ENCODE measurements at regions not wholly inside any gene's neighbourhood (a gene's known extent, or its start where the extent isn't known, plus 50 kb on each side); places are given as distances from the start of the nearest gene placed in this dataset.

DNA sequence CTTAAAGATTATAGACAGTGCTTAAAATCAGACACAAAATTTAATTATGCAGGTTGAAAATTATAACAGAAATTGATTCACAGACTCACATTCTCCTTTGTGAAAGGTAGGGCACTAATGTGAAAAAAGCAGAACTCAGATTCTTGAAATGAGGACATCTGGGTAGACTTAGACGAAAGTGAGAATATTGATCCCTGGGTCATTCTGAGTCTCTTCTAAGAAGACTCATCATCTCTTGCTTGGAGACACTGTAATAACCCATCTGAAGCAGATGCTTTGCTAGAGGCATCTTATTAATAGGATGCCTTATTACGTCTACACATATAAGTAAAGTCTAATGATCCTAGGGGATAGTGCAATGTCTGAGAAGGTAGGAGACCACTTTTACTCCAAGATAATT is 274.4 kb downstream of the HINT1 start:
- no peak for TF ChIP-seq MAX (IDR thresholded peaks at IDR 0.05; ENCODE audit: low read depth, low read length)
- TF ChIP-seq, protein P1, sequence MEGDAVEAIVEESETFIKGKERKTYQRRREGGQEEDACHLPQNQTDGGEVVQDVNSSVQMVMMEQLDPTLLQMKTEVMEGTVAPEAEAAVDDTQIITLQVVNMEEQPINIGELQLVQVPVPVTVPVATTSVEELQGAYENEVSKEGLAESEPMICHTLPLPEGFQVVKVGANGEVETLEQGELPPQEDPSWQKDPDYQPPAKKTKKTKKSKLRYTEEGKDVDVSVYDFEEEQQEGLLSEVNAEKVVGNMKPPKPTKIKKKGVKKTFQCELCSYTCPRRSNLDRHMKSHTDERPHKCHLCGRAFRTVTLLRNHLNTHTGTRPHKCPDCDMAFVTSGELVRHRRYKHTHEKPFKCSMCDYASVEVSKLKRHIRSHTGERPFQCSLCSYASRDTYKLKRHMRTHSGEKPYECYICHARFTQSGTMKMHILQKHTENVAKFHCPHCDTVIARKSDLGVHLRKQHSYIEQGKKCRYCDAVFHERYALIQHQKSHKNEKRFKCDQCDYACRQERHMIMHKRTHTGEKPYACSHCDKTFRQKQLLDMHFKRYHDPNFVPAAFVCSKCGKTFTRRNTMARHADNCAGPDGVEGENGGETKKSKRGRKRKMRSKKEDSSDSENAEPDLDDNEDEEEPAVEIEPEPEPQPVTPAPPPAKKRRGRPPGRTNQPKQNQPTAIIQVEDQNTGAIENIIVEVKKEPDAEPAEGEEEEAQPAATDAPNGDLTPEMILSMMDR (IDR thresholded peaks at IDR 0.05; ENCODE audit: low read depth, low read length) = no peak
- TF ChIP-seq POLR2A (IDR thresholded peaks at IDR 0.05; ENCODE audit: extremely low read depth, insufficient read length) = no peak
- TF ChIP-seq MYC (IDR thresholded peaks at IDR 0.05; ENCODE audit: low read depth, low read length) = no peak
- no peak for DNase-seq (ENCODE audit: low read depth)
- no peak overlapping the region for H3K4me3 ChIP-seq (ENCODE audit: low read depth, low read length)

DNA sequence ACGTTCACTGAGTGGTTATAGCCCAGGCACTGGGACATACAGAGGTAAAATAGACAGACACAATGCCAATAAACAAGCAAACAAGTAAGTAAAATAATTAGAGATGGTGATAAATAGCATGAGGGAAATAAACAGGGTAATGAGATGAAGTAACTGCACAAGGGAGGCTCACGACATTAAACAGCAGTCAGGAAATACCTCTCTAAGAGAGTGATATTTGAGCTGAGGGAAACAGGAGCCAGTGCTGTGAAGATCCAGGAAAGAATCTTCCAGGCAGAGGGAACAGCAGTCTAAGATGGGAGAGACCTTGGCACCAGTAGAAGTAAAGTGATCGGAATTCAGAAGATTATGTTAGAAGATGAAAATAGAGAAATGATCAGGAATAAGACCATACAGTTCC is 279.4 kb downstream of the HINT1 start:
- H3K4me3 ChIP-seq (ENCODE audit: low read depth, low read length) = no peak overlapping the region
- no peak for DNase-seq (ENCODE audit: low read depth)
- no peak for TF ChIP-seq MAX (IDR thresholded peaks at IDR 0.05; ENCODE audit: low read depth, low read length)
- TF ChIP-seq, protein P1 (IDR thresholded peaks at IDR 0.05; ENCODE audit: low read depth, low read length) = no peak
- no peak for TF ChIP-seq POLR2A (IDR thresholded peaks at IDR 0.05; ENCODE audit: extremely low read depth, insufficient read length)
- TF ChIP-seq MYC (IDR thresholded peaks at IDR 0.05; ENCODE audit: low read depth, low read length) = no peak

GRCh38 chr5:130885027-130885426 is 280.0 kb downstream of the HINT1 start:
- H3K4me3 ChIP-seq (ENCODE audit: low read depth, low read length) = no peak overlapping the region
- TF ChIP-seq MAX (IDR thresholded peaks at IDR 0.05; ENCODE audit: low read depth, low read length) (no peak), MYC (IDR thresholded peaks at IDR 0.05; ENCODE audit: low read depth, low read length) (no peak), POLR2A (IDR thresholded peaks at IDR 0.05; ENCODE audit: extremely low read depth, insufficient read length) (no peak)
- TF ChIP-seq, protein P1 (IDR thresholded peaks at IDR 0.05; ENCODE audit: low read depth, low read length) = no peak
- no peak for DNase-seq (ENCODE audit: low read depth)

DNA sequence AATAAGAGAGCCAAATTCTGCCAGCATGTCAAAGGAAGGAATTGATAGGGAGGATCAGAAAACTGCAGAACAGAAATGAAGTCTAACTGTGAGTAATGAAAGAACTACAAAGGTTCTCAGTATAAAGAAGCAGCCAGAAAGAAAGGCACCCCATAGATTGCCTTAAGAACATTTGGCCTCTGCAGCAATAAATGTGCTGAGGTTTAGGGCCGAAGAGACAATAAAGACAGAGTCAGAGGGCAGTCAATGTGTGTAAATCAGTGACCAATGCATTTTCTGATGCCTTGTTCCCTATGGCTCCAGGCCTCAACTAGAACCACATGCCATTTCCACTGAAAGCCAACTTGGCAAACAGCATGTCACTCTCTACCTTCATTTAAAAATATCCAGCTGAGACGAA is 281.0 kb downstream of the HINT1 start:
- no peak overlapping the region for H3K4me3 ChIP-seq (ENCODE audit: low read depth, low read length)
- no peak for TF ChIP-seq POLR2A (IDR thresholded peaks at IDR 0.05; ENCODE audit: extremely low read depth, insufficient read length)
- TF ChIP-seq MAX (IDR thresholded peaks at IDR 0.05; ENCODE audit: low read depth, low read length) = no peak
- TF ChIP-seq, protein P1 (IDR thresholded peaks at IDR 0.05; ENCODE audit: low read depth, low read length) = no peak
- TF ChIP-seq MYC (IDR thresholded peaks at IDR 0.05; ENCODE audit: low read depth, low read length) = no peak
- DNase-seq (ENCODE audit: low read depth) = no peak

- TF ChIP-seq POLR2A (IDR thresholded peaks at IDR 0.05; ENCODE audit: extremely low read depth, insufficient read length) (no peak), MAX (IDR thresholded peaks at IDR 0.05; ENCODE audit: low read depth, low read length) (no peak), MYC (IDR thresholded peaks at IDR 0.05; ENCODE audit: low read depth, low read length) (no peak)
- TF ChIP-seq, protein P1 (IDR thresholded peaks at IDR 0.05; ENCODE audit: low read depth, low read length) = no peak
- no peak for DNase-seq (ENCODE audit: low read depth)
- H3K4me3 ChIP-seq (ENCODE audit: low read depth, low read length) = no peak overlapping the region
Measured at GRCh38 chr5:130875656-130876055, 289.4 kb downstream of the HINT1 start.
